Activated CD8-positive, alpha-beta memory T cell treated with anti-CD3 and anti-CD28 coated beads for 48 hours (primary cell): ENCODE measurements at regions not wholly inside any gene's neighbourhood (a gene's known extent, or its start where the extent isn't known, plus 50 kb on each side); places are given as distances from the start of the nearest gene placed in this dataset.
"Not testable (repeated sequence)": the region's sequence is repeated elsewhere in the genome, so short reads cannot be mapped to it uniquely, and the experiment has no call there.

Experiments used
- DNase-seq, 3 experiments: peaks; one replicate each; pipeline ENCODE4 v3.0.0-alpha.2; 2020; ENCODE audit warnings: low read depth in 2 of 3, low spot score in 2 of 3

DNA sequence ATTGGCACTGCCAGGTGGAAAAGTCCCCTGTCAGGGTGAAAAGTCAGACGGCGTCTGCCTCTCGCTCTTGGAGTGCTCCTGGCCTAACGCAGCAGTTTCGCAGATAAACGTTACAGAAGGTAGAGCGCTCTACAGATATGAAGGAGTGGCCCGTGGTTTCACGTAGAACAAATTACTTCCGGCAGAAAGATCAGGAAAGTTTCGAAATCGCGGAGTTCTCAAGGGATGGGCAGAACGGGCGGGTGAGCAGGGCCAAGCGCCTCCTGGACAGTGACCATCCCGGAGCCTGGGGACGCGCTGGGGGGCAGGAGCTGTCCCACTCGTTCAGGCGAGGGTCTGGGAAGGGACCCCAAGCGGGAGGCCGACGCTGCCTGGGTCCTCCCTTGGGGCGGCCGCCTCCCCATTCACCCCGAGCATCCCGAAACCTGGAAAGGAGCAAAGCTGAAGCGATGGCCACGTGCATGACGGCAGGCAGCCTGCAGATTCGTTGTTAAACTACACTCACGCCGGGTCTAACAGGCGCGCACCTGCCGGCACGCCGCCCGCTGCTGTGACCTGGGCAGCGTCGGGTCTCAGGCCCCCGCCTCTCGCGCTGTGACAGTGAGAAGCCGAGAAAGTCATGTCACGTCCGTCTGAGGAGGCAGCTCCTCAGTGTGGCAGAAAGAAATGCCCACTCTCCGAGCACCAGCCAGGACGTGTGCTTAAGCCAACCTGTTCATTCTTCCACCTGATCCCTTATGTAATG is 122.9 kb upstream of the SALL3 start:
- no peak for DNase-seq

DNA sequence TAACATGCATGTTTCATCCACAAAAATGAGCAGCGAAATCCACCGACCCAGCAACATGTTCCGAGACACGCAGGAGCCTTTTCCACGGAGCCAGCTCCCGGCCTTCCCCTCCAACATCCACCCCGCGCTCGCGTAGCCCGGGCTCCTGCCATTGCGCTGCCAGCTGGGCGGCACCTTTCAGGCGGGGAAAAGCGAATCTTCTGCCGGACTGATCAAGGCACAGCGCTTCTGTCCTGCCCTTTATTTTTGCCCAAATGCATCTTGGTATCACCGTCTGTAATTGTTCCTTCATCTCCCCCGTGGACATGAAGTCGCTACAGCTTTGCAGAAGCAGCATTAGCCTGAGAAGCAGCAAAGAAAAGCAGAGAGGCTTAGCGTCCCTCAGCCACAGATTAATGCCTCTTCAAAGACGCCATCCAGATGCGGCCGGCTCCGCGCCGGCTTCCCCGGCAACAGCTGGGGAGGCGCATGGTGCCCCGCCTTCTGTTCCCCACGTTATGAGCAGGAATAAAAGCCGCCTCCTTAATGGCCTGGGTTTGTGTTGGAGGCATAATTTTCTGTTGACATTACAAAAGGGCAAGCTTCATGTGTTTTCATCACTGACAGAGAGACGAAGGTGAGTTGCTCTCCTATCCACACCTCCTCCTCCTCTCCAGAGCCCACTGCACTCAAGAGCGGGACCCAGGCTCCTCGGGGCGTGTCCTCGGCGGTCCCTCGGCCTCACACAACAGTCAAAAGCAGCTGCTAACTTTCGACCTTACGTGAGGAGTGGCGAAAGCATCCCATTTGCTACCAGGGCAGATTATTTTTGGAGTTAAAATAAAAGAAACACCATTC is 122.1 kb upstream of the SALL3 start:
- DNase-seq, result no peak

DNA sequence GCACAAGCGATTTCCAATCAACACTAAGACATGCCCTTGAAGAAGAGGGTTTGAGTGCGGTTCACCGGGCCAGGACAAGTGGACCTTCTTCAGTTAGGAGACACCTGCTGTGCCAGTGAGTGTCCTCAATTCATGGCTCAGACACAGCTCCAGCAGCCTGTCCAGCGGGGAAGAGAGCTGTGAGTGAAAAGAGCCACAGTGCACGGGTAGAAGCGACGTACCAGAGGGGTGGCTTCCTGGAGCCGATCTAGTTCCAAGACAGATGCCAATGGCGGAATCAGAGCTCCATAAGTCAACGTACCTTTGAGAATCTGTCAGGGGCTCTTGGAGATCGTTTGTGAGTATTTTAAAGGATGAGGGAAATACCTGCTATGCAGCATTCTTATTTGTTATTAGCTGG is 119.9 kb upstream of the SALL3 start:
- DNase-seq, result no peak

DNA sequence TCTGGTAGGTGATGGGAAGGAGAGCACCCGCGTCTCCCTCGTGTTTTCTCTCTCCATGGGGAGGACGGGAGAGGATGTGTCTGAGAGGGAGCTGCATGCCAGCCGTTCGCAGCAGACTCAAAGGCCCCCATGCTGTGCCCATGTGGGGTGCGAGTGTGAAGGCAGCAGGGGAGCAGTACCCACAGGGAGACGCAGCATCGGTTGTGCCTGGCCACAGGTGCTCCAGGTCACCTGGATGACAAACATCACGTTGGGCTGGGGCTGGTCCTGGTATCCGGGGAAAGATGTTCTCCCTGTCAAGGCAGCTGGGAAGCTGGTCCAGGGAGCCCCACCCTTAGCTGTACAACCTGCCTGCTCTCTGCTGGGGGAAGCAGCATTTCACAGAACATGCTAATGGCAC is 119.5 kb upstream of the SALL3 start:
- no peak for DNase-seq

DNA sequence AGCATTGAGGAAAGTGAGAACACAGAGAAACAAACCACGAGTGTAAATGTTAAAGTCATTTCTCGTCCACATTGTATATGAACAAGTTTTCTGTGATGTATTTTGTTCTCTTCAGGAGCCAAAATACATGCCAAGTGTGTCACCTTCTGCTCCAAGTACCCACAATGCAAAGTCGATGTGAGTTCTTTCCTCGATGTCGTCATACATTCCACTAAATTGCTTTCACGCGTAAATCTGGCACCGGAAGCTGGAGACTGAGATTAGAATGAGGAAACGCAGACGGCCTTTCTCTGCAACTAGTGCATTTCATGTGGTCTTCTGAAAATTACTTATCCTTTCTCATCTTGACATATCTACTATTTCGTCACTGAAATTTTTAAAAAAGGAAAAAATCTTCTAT is 118.5 kb upstream of the SALL3 start:
- no peak for DNase-seq

DNA sequence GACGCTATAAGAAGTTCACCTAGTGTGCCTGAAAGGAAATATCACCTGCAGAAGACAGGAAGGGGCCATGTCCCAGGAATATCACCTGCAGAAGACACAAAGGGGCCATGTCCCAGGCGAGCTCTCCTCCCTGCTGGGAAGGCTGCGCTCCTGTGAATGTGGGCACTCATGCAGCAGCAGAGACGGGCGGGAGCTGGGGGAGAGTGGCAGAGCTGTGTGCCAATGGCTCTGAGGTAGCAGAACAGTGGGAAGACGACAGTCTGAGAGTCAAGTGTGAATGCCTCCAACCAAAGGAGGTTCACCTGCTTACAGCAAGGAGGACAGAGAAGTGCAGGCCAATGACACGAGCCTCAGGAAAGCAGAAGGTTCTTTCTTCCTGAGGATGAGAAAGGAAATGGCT is 117.9 kb upstream of the SALL3 start:
- no peak for DNase-seq

DNA sequence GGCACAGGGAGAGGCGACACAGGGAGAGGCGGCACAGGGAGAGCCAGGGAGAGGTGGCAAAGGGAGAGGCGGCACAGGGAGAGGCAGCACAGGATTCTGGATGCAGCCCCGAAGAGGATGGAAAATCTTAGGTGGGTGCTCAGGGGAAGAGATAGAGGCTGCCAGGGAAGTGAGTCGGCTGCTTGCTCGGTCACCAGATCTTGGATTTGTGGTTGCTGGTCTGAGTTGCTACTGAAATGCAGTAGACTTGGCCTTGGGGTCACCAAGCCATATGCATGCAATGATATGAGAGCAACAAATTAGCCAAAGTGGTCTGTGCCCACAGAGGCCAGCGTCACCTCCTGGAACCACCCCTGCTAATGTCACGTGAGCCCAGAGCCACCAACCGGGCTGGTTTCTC is 117.2 kb upstream of the SALL3 start:
- DNase-seq, result no peak

DNA sequence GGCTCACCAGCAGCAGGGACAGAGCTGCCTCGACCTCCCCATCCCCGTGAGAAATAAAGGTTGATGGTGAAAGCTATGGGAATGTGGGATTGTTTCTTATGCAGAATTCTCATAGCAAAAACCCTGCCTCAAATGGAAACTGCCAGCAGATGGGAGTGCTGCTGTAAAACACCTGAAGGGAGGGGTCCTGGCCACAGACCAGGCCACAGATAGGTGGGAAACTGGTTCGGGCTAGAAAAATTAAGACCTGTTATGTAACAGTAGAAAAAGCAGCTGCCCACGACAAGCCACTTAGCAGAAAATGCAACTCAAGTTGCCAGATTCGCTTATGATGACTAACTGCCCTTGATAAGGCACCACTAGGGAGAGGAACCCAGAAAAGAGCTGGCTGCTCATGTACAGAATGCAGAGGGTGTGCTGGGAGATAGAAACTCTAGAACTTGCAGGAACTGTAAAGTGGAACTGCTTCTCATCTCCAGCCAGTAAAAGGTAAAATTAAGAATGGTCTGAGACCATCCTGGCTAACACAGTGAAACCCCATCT is 114.5 kb upstream of the SALL3 start:
- DNase-seq, result no peak

DNA sequence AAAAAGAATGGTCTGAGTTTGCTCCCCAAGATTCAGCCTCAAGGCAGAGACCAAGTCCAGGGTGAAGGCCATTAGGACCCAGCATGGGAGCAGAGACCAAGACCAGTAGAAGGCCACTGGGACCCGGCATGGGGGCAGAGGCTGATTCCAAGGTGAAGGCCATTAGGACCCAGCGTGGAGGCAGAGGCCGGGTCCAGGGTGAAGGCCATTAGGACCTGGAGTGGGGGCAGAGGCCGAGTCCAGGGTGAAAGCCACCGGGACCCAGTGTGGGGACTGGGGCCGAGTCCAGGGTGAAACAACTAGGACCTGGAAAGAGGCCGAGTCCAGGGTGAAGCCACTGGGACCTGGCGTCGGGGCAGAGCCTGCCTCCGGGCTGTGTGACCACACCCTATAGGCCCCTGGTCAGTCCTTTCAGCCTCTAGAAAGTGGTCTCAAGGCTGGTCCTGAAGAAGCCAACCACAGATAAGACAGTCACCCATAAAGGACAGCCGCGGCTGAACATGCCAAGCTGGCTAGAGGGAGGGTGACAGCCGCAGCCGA is 113.8 kb upstream of the SALL3 start:
- no peak for DNase-seq

DNA sequence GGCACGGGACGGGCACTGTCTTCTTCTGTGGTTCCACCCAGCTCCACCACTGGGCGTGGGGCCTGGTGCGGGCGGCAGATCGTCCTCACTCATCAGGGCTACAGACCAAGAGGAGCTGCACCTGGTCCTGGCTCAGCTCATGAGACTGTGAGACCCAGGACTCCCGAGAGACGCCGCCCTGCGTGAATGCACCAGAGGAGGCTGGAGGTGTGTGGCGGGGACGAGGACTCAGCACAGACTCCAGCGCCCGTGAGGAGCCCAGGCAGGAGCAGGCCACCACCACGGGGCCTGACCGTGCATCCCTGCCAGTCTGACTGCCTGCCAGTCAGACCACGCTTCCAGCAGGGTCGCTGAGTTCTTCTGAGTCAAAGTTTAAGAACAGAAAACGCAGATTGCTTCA is 112.5 kb upstream of the SALL3 start:
- no peak for DNase-seq

DNA sequence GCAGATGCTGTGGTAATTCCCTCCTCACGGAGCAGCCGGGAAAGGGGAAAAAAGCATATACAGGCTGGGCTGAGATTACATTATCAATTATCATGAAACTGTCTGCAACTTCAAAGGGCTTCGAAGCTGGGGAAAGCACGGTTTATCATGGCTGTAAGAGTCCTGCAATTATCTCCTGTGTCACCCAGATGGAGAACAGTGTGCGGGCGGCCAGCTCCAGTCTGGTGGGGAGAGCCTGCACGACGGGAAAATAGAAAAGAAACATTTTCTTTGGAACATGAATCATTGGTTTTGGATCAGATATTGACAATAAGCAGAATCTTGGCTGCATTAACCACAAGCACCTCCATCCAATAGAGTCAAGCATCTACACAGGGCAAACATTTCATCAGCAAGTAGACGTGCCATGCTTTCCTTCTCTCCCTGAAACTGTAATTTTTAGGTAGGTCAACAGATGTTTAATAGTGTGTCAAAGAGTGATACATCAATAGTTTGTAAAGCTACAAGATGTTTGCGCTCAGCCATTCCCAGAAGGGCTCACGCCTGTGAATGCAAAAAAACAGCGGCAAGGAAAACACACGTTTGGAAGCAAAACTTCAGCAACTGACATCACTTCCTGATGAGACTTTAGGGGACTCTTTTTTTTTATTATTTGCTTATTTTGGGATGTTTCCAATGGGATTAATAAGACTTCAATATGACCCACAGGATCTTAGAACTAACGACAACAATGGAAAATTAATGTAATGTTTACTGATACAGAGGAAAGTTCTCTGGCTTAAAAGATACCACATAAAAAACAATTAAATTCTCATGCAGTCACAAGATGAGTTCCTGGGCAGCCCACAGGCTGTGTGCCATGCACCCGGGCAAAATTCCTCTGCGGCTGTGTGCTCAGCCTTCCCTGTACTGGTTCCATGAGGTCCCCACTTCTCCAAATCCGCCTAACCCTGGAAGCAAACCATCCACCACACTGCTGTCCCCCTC is 111.0 kb upstream of the SALL3 start:
- no peak for DNase-seq

DNA sequence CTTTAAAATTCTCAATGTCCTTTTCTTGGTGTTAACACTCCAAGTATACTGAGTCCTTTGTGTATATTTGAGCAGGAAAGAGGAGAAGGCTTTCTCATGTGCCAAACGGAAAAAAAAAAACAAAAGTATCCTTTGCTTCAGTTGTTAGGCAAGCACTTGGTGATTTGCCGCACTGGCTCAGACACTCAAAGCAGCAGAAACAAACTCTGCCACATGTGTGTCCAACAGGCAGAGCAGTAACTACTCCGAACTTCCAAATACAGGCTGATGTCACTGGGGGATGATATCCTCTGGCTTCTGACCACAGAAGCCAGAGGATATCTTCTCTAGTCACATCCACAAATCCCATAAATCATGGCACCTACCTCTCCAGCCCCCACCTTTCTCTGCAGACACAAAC is 108.0 kb upstream of the SALL3 start:
- no peak for DNase-seq

DNA sequence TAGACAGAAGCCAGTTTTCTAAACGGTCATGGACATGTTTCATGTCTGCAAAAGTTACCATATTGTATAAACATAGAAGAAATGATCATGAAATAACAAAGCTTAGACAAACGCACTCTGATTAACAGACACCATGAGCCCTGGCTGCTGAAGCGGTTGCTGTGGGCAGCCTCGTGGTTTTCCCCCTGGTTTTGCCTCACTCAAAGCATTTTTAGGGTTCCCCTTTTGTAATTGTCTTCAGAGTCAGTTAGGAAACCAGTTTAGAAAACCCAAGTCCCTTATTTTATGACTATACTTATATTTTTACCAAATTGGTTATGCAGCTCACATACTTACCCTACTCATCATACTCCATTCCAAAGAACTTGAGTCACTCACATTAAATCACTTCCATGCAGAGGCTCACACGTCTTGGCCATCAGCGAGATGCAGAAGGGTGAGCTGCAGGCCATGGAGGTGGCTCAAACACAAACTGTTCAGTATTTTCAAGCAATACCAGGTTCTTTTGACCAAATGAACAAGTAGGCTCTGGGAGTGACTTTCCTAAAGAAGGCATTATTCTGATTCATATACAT is 105.6 kb upstream of the SALL3 start:
- DNase-seq, result no peak

DNA sequence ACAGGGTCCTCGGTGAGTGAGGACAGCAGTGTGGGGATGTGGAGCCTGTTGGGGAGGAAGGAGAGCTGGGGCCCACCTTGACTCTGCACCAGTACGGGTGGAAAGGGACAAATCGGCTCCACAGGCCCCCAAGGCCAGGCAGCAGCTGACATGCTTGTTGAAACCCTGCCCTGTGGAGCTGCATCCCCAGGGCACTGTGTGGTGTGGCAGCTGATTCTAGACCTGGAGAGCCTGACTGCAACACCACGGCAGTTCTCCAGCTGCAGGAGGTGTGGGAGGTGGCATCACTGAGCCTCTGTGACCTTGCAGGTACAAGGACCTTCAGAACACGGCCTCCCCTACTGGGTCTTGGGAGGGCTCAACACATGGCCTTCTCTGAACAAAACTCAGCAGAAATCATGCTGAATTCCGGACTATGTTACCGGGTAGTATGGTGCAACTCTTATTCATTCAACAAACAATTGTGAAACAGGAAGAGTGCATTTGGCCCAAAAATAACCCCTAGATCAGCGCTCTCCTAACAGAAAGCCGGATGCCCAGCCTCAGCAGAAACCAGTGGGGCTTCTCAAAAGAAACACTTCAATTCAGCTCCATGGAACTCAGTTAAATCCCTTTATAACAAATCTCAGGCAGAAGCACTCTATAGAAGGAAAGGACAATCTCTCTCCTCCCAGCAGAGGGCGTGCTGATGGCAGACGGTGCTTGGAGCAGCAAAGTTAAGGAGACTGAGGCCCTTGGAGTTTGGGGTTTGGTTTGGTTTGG is 104.4 kb upstream of the SALL3 start:
- DNase-seq, result no peak

DNA sequence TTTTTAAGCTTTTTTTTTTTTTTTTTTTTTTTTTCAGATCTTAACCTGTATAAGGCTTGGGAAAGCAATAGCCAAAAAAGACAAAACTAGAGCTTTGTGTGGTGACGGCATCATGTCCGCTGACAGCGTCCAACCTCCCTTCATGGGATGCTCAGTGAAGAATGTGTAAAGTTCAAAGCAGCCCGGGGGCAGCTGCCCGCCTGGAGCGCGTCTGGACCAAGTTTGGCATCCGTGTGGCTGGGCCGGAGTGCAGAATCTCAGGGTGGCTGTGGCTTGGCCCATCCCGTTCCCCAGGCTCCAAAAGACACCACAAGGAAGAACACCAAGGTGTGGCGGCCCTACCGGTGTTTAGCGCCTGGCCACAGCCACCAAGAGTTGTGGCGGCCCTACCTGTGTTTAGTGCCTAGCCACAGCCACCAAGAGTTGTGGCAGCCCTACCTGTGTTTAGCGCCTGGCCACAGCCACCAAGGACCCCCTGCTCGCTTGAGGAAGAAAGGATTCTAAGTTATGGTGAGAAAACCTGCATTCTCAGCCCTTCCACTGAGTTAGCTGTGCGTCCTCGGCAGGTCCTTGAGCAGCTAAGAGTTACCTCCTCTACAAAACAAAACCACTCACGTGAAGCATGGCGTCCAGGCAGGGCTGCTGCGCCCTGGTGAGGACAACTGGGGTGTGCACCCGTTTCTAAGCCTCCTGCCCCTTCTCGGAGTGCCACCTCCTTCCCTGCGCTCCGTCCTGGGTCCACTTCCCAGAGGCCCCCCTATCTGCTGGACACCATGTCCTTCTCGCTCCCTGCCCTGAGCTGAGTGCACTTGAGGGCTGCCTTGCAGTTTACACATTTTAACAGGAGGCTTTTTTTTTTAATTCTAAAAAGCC is 103.6 kb upstream of the SALL3 start:
- no peak for DNase-seq

DNA sequence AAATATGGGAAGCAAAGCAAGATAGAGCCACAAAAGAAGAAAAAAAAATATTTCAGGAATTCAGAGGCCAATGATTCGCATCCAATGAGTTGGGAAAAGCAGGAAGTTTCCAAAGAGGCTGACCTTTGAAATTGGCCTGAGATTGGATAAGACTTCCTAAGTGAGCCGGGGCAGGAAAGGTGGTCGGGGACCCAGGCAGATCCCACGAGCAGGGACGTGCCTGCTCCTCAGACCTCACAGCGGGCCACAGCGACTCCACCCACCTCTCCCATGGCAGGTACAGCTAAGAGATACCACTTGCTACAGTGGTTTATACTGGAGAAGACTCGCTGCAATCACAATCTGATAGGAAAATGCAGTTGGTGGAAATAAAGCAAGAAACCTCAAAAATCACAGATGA is 102.8 kb upstream of the SALL3 start:
- DNase-seq, result no peak

DNA sequence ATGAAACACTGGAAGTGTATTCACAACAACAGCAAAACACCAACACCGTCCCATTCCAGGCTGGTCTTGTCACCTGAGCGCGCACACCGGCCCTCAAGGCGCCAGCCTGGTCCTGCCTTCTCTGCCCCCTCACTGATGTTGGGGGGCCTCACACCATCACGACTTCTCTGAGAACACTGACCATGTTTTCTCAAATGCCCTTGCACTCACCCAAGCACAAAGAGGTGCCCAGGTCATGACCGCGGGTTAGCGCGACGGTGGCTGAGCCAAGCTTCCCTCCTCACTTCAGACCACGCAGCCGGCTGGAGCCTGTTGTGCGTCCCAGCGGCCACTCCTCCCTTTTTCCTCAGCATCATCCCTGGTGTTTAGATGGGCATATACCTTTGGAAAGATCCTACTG is 101.3 kb upstream of the SALL3 start:
- no peak for DNase-seq

DNA sequence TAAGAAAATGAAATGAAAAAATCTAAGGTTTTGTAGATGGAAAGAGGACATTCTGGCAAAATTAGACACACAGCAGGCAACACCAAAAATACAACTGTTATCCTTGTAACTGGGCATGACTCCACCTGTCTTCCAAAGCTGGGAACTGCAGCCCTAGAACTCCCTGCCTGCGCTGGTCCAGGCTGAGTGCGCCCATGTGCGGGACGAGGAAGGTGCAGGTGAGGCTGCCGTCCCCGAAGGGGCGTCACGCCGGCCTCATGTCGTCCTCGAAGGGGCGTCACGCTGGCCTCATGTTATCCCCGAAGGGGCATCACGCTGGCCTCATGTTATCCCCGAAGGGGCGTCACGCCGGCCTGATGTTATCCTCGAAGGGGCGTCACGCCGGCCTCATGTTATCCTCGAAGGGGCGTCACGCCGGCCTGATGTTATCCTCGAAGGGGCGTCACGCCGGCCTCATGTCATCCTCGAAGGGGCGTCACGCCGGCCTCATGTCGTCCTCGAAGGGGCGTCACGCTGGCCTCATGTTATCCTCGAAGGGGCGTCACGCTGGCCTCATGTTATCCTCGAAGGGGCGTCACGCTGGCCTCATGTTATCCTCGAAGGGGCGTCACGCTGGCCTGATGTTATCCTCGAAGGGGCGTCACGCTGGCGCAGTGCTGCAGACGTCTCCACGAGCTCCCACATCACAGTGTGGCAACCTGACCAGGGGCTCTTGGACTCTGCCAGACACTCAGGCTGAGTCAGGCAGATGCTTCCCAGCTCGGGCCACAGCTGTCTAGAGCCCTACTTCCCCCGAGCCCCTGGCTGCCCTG is 100.3 kb upstream of the SALL3 start:
- not testable (repeated sequence) for DNase-seq
